ENCODE measurements at regions not wholly inside any gene's neighbourhood (a gene's known extent, or its start where the extent isn't known, plus 50 kb on each side); places are given as distances from the start of the nearest gene placed in this dataset.
A peak's percentile ranks its signal among the peaks of the same experiment; 100 is the strongest.

DNA sequence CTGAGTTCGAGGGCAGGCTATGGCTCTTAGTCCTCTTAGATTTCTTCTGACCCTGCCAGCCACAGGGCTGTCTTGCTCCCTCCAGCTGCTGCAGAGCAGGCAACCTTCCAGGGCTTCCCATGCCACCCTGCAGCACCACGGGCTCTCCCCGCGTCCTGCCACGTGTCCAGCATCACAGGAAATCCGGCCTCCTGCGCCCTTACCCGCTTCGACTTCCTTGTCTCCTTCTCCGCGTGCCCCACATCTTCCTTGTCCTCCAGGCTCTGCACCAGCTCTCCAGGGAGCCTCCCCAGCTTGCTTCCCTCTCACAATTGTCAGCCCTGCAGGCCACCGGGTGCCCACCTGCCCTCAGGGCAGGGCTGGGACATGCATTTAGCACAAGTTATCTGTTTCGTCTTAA is 253.5 kb downstream of the DCDC2C start:
- Histone ChIP-seq H2AFZ (no peak overlapping the region), H3K36me3 (ENCODE audit: control insufficient read depth, insufficient read depth, low read length) (no peaks in the 10 kb centered on the region), H3K27me3 (ENCODE audit: control insufficient read depth, insufficient read depth, low read length) (no peaks in the 10 kb centered on the region), H3K4me3 (ENCODE audit: low read depth, low read length) (no peak overlapping the region), H3K79me2 (no peaks in the 10 kb centered on the region), H3K9me3 (ENCODE audit: control insufficient read depth, low read length) (no peaks in the 10 kb centered on the region), H3K27ac (no peak overlapping the region), H3K4me1 (no peaks in the 10 kb centered on the region), H3K4me2 (ENCODE audit: low read length) (no peak overlapping the region), H3K9ac (no peak overlapping the region)
- TF ChIP-seq, protein P1, sequence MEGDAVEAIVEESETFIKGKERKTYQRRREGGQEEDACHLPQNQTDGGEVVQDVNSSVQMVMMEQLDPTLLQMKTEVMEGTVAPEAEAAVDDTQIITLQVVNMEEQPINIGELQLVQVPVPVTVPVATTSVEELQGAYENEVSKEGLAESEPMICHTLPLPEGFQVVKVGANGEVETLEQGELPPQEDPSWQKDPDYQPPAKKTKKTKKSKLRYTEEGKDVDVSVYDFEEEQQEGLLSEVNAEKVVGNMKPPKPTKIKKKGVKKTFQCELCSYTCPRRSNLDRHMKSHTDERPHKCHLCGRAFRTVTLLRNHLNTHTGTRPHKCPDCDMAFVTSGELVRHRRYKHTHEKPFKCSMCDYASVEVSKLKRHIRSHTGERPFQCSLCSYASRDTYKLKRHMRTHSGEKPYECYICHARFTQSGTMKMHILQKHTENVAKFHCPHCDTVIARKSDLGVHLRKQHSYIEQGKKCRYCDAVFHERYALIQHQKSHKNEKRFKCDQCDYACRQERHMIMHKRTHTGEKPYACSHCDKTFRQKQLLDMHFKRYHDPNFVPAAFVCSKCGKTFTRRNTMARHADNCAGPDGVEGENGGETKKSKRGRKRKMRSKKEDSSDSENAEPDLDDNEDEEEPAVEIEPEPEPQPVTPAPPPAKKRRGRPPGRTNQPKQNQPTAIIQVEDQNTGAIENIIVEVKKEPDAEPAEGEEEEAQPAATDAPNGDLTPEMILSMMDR (IDR thresholded peaks at IDR 0.05) = no peak

DNA sequence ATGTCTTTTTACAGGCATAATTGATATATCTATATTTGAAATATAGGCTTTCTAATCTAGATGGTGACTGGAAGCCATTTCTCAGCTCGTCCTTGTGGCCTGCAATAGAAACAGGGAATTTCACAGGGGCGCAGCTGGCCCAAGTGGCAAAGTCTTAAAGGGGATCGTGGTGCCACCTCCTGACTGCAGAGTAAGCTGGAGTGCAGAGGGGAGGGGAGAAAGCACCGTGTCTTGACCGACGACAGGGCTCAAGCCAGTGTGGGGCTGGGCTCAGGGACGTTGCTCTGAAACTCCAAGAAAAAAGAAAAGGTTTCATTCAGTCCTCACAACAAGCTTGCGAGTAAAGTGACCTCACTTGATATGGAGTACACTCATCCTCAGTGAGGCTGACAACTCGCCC is 255.1 kb downstream of the DCDC2C start:
- Histone ChIP-seq H3K4me3 (ENCODE audit: low read depth, low read length) (no peak overlapping the region), H3K27ac (no peak overlapping the region), H3K9ac (no peak overlapping the region), H3K9me3 (ENCODE audit: control insufficient read depth, low read length) (no peaks in the 10 kb centered on the region), H2AFZ (no peak overlapping the region), H3K4me1 (no peaks in the 10 kb centered on the region), H3K27me3 (ENCODE audit: control insufficient read depth, insufficient read depth, low read length) (no peaks in the 10 kb centered on the region), H3K36me3 (ENCODE audit: control insufficient read depth, insufficient read depth, low read length) (no peaks in the 10 kb centered on the region), H3K79me2 (no peaks in the 10 kb centered on the region), H3K4me2 (ENCODE audit: low read length) (no peak overlapping the region)
- TF ChIP-seq, protein P1 (IDR thresholded peaks at IDR 0.05) = no peak

DNA sequence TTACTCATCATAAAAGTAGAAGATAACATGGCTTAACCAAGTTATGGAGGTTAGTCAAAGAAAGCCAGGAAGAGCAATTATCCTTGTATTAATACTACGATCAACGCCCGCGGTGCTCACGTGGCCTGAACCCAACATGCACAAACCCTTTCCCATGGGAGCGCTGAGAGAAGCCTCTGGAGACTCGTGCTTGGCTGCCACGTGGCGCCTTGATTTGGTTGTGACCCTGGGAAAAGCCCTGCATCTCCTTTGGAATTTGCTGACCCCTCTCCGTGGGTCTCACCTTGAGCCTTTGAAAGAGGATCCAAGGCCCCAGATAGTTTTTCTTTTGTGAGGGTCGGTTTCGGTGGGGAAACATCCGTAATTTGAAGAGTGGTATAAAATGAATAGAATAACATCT is 255.6 kb downstream of the DCDC2C start:
- Histone ChIP-seq H3K9ac (no peak overlapping the region), H3K27ac (no peak overlapping the region), H3K27me3 (ENCODE audit: control insufficient read depth, insufficient read depth, low read length) (no peaks in the 10 kb centered on the region), H3K4me2 (ENCODE audit: low read length) (no peak overlapping the region), H3K79me2 (no peaks in the 10 kb centered on the region), H3K9me3 (ENCODE audit: control insufficient read depth, low read length) (no peaks in the 10 kb centered on the region), H3K4me3 (ENCODE audit: low read depth, low read length) (no peak overlapping the region), H3K36me3 (ENCODE audit: control insufficient read depth, insufficient read depth, low read length) (no peaks in the 10 kb centered on the region), H3K4me1 (no peaks in the 10 kb centered on the region), H2AFZ (no peak overlapping the region)
- TF ChIP-seq, protein P1 (IDR thresholded peaks at IDR 0.05) = no peak

DNA sequence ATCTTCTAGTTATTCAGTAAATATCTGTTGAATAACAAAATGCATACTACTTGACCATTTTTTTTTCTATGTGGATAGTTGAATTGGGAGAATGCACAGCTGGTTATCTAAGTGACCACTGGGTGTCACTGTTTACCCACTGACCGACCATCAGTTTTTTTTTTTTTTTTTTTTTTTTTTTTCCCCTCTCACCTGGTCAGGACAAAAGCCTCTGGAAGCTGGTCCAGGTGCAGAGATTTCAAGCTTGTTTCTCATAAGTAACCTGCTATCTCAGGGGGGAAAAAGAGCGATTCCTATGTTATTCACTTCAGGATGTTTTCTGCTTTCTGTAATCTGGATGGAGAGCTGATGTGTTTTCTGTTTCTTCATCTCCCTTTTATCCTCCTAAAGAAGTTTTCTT is 256.0 kb downstream of the DCDC2C start:
- Histone ChIP-seq H3K27me3 (ENCODE audit: control insufficient read depth, insufficient read depth, low read length) (no peaks in the 10 kb centered on the region), H3K4me2 (ENCODE audit: low read length) (no peak overlapping the region), H3K4me3 (ENCODE audit: low read depth, low read length) (no peak overlapping the region), H3K27ac (no peak overlapping the region), H3K9ac (no peak overlapping the region), H3K79me2 (no peaks in the 10 kb centered on the region), H3K4me1 (no peaks in the 10 kb centered on the region), H2AFZ (no peak overlapping the region), H3K9me3 (ENCODE audit: control insufficient read depth, low read length) (no peaks in the 10 kb centered on the region), H3K36me3 (ENCODE audit: control insufficient read depth, insufficient read depth, low read length) (no peaks in the 10 kb centered on the region)
- TF ChIP-seq, protein P1 (IDR thresholded peaks at IDR 0.05) = peak; percentile 65

DNA sequence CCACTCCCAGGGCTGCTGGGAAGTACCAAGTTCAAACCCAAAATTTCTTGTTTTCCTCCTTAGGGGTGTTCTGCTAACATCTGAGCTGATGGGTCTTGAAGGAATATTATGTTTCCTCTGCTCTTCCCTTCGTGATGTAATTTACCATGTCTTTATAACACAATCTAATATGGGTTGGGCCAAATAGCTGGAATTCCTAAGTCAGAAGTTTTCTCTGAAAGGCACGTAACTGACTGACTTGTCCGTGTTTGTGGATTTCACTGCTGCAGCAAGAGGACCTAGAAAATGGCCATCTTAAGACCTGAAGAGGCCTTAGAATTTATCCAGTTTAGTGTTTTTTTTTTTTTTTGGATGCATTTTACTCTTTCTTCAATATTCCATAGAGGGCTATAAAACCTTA is 256.7 kb downstream of the DCDC2C start:
- no peaks in the 10 kb centered on the region for H3K27me3 ChIP-seq (ENCODE audit: control insufficient read depth, insufficient read depth, low read length)
- TF ChIP-seq, protein P1 (IDR thresholded peaks at IDR 0.05) = no peak
- no peaks in the 10 kb centered on the region for H3K9me3 ChIP-seq (ENCODE audit: control insufficient read depth, low read length)

More for the DNA sequence above, 256.7 kb downstream of the DCDC2C start:
- no peaks in the 10 kb centered on the region for H3K79me2 ChIP-seq
- no peak overlapping the region for H2AFZ ChIP-seq
- no peaks in the 10 kb centered on the region for H3K36me3 ChIP-seq (ENCODE audit: control insufficient read depth, insufficient read depth, low read length)
- no peak overlapping the region for H3K4me3 ChIP-seq (ENCODE audit: low read depth, low read length)
- no peak overlapping the region for H3K4me2 ChIP-seq (ENCODE audit: low read length)
- no peak overlapping the region for H3K27ac ChIP-seq
- H3K9ac ChIP-seq = no peak overlapping the region
- H3K4me1 ChIP-seq = no peaks in the 10 kb centered on the region

All from parathyroid adenoma (tissue), 2 donors.